Astrocyte of the hippocampus (primary cell): ENCODE measurements at regions not wholly inside any gene's neighbourhood (a gene's known extent, or its start where the extent isn't known, plus 50 kb on each side); places are given as distances from the start of the nearest gene placed in this dataset.
A peak's percentile ranks its signal among the peaks of the same experiment; 100 is the strongest.

Experiments used
- DNase-seq: peaks from one replicate; pipeline ENCODE4 v3.0.0; 2011; ENCODE audit warnings: low read depth, low spot score

DNA sequence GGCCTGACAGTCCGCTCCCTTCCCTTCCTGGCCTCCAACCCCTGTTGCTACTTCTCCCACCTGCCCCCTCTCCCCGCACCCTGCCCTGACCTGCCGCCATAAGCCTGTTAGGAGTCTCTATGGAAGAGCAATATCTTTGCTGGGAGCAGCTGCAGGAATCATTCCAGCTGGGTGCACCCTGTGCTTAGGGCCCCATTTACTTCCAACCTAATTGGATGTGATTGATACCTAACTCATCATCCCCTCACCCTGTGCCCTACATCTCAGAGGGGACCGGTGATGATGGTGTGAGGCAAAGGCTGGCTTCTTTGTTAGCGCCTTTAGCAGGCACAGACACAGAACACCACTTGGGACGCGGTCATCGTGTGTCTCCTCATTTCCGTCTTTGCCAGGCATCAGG, 80.0 kb upstream of the FAM180A start:
- no peak for DNase-seq

DNA sequence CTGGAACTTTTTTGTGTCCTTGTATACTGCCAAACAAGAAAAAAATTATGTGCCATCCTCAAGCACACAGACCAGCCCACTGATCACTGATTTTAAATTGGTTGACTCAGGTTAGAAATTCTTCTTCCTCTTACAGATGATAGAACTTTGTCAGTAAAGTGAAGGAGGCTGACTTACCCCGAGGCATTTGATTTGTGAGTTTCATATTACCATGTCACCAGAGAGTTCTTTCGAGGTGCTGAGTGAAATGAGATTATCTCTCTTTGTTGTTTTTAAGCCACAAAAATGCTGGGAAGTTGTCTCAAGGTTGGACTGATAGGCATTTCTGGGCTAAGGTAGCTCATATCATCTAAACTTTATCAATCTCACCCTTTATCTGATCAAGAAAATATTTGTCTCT, 78.8 kb upstream of the FAM180A start:
- no peak for DNase-seq

DNA sequence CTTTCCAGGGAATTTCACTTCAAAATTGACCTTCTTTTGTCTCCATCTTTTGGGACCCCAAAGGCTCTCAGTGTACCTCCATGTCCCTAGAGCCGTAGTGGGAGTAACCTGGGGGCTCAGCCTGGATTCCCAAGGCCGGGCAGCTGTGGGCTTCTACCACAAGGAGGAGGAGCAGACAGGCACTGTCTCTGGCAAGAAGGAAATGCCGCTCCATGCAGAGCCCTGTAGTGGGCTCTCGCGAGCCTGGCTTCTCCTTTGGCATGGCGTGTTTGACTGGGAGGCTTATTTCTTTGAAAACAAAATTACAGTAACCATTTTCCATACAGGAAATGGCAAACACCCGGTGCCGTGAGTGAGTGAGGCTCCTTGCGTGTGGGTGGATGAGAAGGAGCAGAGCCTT, 76.8 kb upstream of the FAM180A start:
- DNase-seq, result no peak

DNA sequence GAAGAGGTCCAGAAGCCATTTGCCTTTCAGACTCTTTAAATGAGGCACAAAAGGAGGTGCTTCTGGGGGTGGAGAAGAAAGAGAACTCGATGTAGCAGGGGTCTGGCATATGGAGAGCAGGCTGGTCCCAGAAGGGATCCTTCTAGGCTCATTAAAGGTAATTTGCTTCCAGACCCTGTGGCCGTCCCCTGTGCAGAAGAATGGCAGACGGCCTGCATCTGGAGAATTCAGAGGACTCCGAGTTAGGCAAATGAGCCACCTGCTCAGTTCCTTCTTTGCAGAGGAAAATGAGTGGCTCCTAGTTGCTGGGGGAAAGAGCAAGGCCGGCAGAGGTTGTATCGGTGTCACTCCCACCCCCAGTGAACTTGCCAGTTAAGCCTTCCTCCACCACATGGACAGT, 73.8 kb upstream of the FAM180A start:
- no peak for DNase-seq

DNA sequence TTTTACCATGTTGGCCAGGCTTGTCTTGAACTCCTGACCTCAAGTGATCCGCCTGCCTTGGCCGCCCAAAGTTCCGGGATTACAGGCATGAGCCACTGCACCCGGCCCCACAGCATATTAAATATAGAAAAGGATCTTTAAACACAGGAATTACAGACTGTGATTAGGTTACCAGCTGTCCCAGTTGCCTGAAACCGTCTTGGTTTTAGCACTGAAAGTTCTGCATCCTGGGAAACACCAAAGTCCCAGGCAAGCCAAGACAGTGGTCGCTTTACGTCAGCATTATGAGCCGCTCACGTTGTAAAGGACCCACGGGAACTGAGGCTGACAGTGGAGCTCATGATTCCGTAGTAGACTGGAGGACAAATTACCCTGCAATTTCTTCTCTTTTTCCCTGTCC, 69.0 kb upstream of the FAM180A start:
- no peak for DNase-seq

DNA sequence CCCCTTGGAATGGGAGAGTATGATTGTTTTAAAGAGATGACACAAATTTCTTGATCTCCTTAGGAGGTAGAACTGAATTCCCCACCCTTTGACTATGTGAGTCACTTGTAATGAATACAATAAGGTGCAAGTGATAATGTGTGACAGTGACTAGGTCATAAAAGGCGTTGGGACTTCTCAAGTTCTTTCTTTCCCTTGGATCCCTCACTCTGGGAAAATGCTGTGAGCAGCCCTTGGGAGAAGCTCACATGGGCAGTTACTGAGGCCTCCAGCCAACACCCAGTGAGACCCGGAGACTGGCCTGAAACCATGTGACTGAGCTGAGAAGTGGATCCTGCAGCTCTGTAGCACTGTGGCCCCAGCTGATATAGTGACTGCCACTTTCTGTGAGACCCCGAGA, 66.4 kb upstream of the FAM180A start:
- no peak for DNase-seq

DNA sequence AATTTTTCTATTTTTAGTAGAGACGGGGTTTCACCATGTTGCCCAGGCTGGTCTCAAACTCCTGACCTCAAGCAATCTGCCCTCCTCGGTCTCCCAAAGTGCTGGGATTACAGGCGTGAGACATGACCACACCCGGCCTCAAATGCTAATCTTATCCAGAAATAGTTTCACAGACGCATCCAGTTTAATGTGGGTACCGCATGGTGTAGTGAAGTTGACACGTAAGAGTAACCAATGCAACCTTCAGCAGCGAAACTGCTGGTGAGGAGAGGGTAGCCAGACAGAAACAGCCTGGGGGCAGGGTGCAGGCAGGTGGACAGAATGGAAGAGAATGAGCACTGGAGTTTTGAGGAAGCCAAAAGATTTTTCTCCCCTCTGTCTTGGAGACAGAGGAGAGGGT, 63.5 kb upstream of the FAM180A start:
- no peak for DNase-seq

DNA sequence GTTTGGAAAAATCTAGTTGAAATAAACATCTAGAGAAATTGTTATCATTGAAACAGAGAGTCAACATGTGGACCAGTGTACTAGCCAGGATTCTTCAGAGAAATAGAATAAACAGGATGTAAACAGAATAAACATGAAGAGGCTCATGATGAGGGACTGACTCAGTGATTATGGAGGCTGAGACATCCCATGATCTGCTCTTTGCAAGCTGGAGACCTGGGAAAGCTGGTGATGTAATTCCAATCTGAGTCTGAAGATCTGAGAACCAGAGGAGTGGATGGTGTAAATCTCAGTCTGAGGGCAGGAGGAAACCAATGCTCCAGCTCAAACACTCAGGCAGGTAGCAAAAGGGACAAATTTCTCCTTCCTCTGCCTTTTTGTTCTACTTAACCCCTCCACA, 62.9 kb upstream of the FAM180A start:
- no peak for DNase-seq

DNA sequence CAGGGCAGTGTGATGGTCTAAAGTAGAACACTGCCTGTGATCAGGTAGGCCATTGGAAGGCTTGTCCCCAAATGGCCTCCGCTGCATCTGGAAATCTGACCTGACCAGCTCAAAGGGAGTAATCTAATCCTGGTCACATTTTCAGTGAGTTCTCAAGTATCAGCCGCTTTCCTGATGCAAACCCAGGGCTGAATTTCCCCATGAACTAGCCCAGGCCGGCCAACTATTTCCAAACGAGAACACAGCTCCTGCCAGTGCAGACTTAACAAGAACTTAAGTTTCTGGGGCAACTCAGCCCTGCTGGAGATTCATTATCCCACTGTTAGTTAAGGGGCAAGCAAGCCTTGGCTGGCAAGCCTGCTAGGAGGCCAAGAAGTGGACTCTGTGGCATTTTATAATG, 59.6 kb upstream of the FAM180A start:
- DNase-seq, result no peak

DNA sequence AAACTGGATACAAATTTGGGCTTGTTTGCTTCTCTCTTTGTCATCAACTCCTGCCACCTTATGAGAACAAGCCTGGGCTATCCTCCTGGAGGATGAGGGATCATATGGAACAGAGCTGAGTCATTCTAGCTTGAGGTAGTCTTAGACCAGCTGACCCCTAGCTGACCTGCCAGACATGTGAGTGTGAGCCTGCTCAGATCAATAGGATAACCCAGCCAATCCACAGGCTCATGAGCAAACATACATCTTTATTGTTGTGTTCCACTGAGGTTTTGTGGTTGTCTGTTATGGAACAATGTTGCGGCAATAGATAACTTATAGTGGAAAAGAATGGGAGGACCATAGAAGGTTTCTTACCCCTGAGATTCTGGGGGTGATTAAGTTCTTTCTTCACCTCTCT, 54.5 kb upstream of the FAM180A start:
- DNase-seq, result no peak

DNA sequence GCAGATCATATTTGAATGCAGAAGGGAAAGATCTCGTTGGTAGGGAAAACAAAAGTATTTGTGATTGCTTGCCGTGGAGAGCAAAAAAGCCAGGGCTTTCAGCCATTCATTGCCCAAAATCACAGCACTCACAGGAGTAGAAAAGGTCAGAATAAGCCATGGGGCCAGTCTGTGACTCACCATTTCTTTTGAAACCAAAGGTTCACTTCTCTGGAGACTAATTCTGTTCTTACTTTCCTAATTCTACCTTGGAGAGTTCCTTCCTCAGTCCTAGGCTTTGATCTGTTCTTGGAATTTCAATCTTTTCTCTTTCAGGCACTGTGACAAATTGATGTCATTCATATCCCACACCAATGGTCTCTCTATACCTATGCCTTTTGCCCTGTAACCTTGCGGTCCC, 54.1 kb upstream of the FAM180A start:
- peak; percentile 30 for DNase-seq

DNA sequence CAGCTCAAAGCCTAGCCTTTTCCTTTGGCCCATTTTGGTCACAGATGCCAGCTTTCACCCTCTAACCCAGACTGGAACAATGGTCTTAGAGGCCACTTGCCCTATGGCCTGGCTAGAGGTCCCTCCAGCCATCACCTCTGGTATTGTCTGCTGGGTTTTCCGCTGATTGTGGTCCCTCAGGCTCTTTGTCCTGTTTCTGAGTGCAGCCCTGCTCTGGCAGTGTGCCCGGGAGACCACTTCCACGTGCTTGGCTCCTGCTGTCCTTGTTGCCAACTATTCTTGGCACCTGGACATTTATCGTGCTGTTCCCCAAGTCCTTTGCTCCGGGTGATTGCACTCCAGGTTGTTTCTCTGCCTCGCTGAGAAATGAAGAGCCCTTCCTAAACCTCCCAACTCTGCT, 53.3 kb upstream of the FAM180A start:
- peak; percentile 46 for DNase-seq

DNA sequence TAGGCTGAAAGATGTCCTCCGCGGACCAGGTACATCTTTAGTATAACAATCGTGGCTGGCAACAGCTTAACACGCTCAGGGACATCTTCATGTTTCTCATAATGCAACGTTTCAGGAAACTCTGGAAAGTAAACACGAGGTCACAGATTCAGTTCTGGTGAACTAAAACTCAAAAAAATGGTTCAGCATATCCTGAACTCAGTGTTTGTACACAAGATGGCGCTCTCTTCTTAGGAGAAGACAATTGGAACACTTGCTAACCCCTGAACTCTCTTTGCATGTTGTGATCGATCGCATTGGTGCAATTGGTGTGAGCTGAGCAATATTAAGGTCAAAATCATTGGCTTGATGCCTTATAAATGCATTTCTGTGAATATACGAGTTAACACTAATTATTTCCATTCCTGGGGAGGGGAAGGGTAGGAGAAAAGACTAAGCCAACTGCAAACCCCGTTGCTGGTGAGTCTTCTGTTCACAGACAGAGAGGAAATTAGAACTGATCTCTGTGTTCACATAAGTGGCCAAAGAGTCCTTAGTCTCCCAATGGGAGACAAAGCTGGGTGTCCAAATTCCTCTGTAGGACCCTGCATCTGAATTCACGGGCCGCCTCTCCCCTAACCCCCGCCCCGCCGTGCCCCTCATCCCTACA, 52.6 kb upstream of the FAM180A start:
- peak; percentile 72 for DNase-seq

DNA sequence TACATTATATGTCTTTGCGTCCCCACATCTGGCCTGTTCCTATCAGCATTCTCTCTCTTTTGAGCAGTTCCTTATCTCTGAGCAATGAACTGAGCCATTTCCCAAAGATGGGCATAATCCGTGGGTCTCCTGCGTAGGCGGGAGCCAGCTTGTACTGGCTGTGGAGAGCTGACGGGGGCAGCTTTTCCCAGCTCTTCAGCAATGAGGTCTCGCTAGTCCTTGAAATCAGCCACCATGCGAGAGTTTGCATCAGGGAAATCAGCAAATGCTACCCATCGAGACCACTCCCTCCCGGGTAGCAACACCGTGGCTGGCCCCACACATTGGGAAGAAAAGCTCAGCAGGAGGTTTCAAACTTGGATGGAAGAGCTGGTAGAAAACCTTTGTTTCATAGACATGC, 51.9 kb upstream of the FAM180A start:
- no peak for DNase-seq

DNA sequence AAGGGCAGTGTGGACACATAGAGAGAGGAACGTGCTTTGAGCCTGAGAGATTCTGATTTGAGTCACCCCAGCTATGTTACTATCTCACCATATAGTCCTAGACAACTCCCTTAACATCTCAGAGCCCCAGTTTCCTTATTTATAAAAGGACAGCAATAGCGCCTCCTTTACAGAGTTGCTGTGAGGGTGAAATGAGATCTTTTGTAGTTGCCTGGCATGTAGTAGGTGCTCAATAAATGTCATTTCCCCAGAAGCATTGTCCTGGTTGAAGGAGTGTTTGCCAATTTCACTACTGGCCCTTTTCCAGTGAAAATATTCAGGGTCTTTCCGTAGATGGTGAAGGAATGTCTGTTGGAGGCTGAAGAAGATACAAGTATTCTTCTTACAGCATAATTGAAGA, 51.3 kb upstream of the FAM180A start:
- DNase-seq, result no peak
